Cardiac muscle cell (in vitro differentiated cells and primary cell): ENCODE measurements at regions not wholly inside any gene's neighbourhood (a gene's known extent, or its start where the extent isn't known, plus 50 kb on each side); places are given as distances from the start of the nearest gene placed in this dataset.

Experiments used
- DNase-seq, 2 donors: peaks; one replicate each; pipeline versions ENCODE4 v3.0.0 to v3.0.0-alpha.2; 2010 to 2017; ENCODE audit warnings: low read depth in 1 of 2, low spot score in 1 of 2
- H3K27ac ChIP-seq: fragments of 200-600 bp; sonication (generic); 2 replicates; pipeline ENCODE4 v1.5.1; 2016
- H3K27me3 ChIP-seq: fragments of 200-600 bp; sonication (generic); 2 replicates; pipeline ENCODE4 v1.6.0; 2016; ENCODE audit warnings: control low read depth
- H3K36me3 ChIP-seq: fragments of 200-600 bp; sonication (generic); 2 replicates; pipeline ENCODE4 v1.5.1; 2016; ENCODE audit warnings: control low read depth
- H3K4me1 ChIP-seq: fragments of 200-600 bp; sonication (generic); 2 replicates; pipeline ENCODE4 v1.8.1; 2017; ENCODE audit warnings: low read depth, mild to moderate bottlenecking, mixed run types
- H3K4me3 ChIP-seq: fragments of 200-600 bp; sonication (generic); 2 replicates; pipeline ENCODE4 v1.5.1; 2016; ENCODE audit warnings: mild to moderate bottlenecking
- H3K9me3 ChIP-seq: fragments of 200-600 bp; sonication (generic); 2 replicates; pipeline ENCODE4 v1.5.1; 2017; ENCODE audit warnings: low read depth, mild to moderate bottlenecking, control low read depth
- TF ChIP-seq, protein P1 (sequence below): IDR thresholded peaks from 2 replicates; pipeline ENCODE4 v1.5.1; 2012; ENCODE audit warnings: low read depth, mild to moderate bottlenecking, low read length

DNA sequence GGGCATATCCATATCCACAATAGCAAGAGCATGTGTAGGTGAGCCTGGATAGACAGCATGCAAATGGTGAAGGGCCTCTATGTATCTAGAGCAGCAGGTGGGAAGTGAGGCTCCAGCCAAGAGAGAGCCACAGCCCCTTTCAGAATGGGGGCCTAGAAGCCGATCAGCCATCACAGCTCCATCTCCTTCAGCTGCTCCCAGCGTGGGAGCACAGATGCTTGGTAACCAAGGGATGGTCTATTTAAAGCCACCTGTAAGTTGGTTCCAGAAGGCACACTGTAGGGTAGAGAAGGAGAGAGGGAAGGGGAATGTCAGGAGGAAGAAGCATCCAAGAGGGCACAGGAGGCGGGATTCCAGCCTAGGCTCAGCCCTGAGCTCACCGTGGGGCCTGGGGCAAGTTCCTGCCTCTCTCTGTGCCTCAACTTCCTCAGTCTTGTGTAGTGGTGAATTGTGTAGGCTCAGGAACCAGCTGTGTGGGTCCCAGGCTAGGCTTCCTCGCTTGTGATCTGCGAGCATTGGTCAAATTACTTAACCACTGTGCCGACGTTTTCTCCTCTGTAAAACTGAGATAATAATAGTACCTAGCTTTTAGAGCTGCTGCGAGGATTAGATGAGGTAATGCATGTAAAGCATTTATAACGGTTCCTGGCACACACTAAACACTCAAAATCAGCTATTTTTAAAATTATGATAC lies 122.9 kb upstream of the NAV2 start:
- Histone ChIP-seq H3K36me3 (no peaks in the 10 kb centered on the region), H3K4me1 (no peaks in the 10 kb centered on the region), H3K27me3 (peaks cover 48% of the 10 kb centered on the region), H3K4me3 (no peak overlapping the region), H3K27ac (no peak overlapping the region), H3K9me3 (no peaks in the 10 kb centered on the region)
- DNase-seq: no peak
- TF ChIP-seq, protein P1, sequence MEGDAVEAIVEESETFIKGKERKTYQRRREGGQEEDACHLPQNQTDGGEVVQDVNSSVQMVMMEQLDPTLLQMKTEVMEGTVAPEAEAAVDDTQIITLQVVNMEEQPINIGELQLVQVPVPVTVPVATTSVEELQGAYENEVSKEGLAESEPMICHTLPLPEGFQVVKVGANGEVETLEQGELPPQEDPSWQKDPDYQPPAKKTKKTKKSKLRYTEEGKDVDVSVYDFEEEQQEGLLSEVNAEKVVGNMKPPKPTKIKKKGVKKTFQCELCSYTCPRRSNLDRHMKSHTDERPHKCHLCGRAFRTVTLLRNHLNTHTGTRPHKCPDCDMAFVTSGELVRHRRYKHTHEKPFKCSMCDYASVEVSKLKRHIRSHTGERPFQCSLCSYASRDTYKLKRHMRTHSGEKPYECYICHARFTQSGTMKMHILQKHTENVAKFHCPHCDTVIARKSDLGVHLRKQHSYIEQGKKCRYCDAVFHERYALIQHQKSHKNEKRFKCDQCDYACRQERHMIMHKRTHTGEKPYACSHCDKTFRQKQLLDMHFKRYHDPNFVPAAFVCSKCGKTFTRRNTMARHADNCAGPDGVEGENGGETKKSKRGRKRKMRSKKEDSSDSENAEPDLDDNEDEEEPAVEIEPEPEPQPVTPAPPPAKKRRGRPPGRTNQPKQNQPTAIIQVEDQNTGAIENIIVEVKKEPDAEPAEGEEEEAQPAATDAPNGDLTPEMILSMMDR: no peak

DNA sequence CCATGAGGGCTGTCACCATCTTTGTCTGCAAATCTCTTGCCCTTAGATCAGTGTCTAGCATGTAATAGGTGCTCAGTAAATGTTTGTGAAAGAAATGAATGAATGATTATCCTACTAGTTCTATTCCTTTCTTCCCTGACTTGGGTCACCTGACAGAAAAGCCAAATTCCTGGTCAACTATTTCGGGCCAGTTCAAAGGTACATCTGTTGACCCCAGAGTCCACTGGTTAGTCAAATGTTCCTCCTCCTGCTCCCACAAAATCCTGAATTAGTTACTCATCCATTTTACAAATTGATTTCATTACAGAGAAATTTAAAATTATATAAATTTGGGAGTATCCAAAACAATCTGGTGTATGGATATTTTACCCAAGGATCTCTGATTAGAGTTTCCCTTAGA lies 124.7 kb upstream of the NAV2 start:
- Histone ChIP-seq H3K36me3 (no peaks in the 10 kb centered on the region), H3K27me3 (peaks cover 33% of the 10 kb centered on the region), H3K9me3 (no peaks in the 10 kb centered on the region), H3K4me3 (no peak overlapping the region), H3K4me1 (no peaks in the 10 kb centered on the region), H3K27ac (no peak overlapping the region)
- TF ChIP-seq, protein P1: no peak
- no peak for DNase-seq

DNA sequence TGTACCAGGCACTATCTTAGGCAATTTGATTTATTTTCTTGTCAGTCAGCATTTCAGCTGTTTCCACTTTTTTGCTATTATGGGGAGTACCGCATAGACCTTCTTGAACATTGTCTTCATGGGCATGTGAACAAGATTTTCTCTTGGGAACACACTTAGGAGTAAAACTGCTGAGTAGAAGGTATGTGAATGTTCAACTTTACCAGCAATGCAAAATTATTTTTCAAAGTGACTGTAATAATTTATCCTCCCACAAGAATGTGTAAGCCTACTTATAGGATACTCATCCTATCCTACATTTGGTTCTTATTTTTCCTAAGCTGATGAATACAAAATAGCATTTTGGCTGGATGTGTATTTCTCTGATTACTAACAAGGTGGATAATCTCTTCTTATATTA lies 132.0 kb upstream of the NAV2 start:
- peaks cover 27% of the 10 kb centered on the region for H3K4me1 ChIP-seq
- TF ChIP-seq, protein P1: no peak
- H3K4me3 ChIP-seq: no peak overlapping the region
- no peaks in the 10 kb centered on the region for H3K36me3 ChIP-seq
- no peak for DNase-seq
- no peaks in the 10 kb centered on the region for H3K9me3 ChIP-seq
- H3K27ac ChIP-seq: no peak overlapping the region
- H3K27me3 ChIP-seq: peaks cover 6% of the 10 kb centered on the region

DNA sequence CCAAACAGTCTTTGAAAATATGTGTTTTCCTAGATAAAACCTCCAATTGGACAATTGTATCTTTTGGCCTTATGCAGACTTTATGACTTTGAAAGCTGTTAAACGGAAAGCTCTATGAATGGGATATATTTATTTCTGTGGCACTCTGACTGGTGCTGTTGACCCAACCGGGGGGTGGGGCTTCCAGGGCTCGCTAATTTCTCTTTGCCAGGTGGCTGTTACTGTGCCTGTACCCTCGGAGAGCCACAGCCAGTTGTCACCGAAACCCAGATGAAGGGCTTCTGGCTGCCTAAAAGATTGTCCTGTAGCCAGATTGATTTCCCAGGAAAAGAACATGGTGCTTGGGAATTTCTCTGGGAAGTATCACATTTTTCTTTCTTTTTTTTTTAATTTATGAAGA lies 132.7 kb upstream of the NAV2 start:
- no peak for DNase-seq
- no peak overlapping the region for H3K27ac ChIP-seq
- H3K27me3 ChIP-seq: peaks cover 13% of the 10 kb centered on the region
- peaks cover 27% of the 10 kb centered on the region for H3K4me1 ChIP-seq
- H3K9me3 ChIP-seq: no peaks in the 10 kb centered on the region
- no peaks in the 10 kb centered on the region for H3K36me3 ChIP-seq
- H3K4me3 ChIP-seq: no peak overlapping the region
- TF ChIP-seq, protein P1: no peak

DNA sequence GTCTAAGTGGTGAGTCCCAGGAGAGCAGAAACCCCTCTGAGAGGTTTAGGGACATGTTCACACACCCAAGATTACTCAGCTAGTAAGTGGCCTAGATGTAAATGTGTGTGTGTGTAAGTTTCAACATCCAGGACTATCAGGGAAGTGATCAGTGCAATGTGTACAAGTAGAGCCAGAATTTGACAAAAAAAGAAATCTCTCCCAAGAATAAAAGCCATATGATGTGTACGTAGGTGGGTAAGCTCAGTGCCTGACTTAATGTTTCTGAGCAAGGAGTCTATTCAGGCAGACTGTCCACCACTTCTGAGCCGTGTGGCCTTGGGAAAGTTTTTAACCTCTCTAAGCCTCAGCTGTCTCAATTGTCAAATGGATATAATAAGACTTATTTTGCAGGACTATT lies 133.8 kb upstream of the NAV2 start:
- no peak for DNase-seq
- Histone ChIP-seq H3K36me3 (no peaks in the 10 kb centered on the region), H3K27me3 (peaks cover 23% of the 10 kb centered on the region), H3K9me3 (no peaks in the 10 kb centered on the region), H3K4me3 (no peak overlapping the region), H3K4me1 (peaks cover 27% of the 10 kb centered on the region), H3K27ac (no peak overlapping the region)
- TF ChIP-seq, protein P1: no peak
